Amygdala (tissue), 56 donors: ENCODE measurements at regions not wholly inside any gene's neighbourhood (a gene's known extent, or its start where the extent isn't known, plus 50 kb on each side); places are given as distances from the start of the nearest gene placed in this dataset.
A peak's percentile ranks its signal among the peaks of the same experiment; 100 is the strongest.

Experiments used
- DNase-seq, 56 donors: peaks; one replicate each; lab custom pipeline; 2025; lab: John Stamatoyannopoulos, UW

DNA sequence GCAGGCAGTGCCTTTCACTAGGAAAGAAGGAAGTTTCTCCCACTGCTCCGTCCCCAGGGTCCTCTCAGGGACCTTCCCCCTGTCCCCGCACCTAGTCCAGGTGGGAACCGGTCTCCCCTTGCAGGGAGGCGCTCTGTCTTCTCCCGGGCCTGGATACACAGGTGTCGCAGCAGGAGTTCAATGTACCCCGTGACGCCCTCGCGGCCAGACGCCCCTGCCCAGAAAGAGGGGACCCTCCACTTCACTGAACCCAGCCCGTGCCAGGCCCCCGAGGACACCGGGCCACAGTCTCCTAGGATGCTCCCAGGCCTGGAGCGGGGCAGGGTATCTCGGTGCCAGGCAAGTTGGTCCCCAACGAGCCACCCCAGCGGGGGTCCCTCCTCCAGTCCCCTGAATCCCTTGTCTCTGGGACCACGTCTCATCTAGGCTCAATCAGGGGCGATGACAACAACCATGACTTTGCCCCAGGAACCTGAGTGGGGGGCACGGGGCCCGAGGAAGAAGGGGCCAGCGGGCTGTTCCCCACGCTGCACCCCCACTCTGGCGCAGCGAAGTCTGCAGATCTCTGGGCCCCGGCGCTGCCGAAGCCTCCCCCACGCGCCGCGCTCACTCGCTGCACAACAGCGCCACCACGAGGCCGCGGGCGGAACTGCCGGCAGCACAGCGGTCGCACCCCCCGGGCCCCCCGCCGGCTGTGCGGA is 103.0 kb downstream of the EDN3 start:
- DNase-seq: peak in 41 of 56 donors; percentile 2 to 77 (median 29)

- peak in 1 of 56 donors; percentile 42 for DNase-seq
Measured at GRCh38 chr20:59403962-59404314, 103.5 kb downstream of the EDN3 start.

- no peak for DNase-seq
Measured at GRCh38 chr20:59404749-59405148, 104.3 kb downstream of the EDN3 start.

- DNase-seq: no peak
Measured at GRCh38 chr20:59405226-59406200, 105.1 kb downstream of the EDN3 start.

DNA sequence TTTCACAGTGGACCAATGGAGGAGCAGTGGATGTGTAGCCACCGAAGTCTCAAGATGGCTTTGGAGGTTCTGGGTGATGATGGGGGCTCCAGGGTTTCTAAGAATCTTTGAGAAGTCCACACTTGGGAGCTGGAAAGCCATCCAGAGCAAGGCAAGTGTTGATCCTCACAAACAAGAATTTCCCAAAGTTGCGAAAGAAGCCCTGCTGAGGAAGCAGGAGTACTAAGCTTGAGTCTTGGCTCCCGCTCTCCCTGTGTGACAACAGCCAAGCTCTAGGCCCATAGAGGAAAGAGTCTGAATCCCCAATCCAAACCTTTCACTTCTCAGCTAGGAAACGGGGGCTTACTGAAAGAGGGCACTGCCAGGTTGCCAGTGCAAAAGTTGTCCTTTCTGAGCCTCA is 106.0 kb downstream of the EDN3 start:
- DNase-seq: no peak

DNA sequence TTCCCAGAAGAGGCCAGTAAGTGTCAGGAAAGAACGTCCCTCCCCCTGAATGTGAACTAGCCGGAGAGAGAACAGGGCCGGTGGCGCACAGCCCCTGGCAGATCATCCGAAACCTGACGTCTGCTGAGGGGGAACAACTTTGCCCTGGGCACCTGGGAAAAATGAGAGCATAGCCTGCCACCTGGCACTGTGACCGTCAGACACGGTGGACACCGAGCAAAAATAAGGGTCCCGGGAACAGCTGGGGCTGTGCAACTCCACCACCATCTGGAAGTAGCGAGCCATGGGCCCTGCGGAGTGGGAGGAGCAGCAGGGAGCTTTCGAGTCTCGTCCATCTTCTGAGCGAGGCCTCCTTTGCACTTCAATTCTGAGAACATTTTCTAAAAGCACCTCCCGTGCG is 110.8 kb downstream of the EDN3 start:
- no peak for DNase-seq

GRCh38 chr20:59411589-59411988 is 111.2 kb downstream of the EDN3 start:
- no peak for DNase-seq

GRCh38 chr20:59412181-59412580 is 111.8 kb downstream of the EDN3 start:
- DNase-seq: no peak

GRCh38 chr20:59412875-59413284 is 112.5 kb downstream of the EDN3 start:
- no peak for DNase-seq

GRCh38 chr20:59413326-59413865 is 113.0 kb downstream of the EDN3 start:
- no peak for DNase-seq

DNA sequence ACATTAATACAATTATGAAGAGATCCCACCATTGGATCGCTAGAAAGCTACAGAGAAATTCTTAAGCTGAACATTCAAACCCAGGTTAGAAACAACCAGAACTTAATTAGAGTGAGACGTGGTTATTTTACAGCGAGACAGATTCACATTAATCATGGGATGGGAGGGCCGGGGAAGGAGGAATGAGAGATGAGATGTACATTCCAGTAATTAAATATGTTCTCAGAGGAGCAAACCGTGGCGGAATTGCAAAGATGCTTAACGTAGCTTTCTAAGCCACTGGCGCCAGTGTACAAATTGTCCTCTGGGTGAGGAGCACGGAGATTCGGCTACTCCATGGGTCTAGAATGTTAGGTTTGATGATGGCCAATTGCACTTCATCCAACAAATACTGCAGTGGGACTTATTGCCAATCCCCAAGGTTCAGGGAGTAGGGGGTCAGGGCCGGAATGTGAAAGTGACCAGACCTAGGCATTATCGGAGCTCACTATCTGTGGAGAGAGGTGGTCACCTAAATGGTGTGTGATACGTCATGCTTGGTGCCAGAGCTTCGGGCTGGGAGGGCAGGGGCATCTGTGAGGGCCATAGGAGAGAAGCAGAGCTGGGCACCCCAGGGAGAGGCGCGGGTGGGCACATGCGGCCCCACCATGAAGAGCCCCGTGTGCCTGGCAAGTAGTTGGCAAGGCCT is 114.7 kb downstream of the EDN3 start:
- DNase-seq: no peak

GRCh38 chr20:59416916-59417315 is 116.5 kb downstream of the EDN3 start:
- DNase-seq: no peak

- no peak for DNase-seq
Measured at GRCh38 chr20:59421089-59421488, 120.7 kb downstream of the EDN3 start.

- no peak for DNase-seq
Measured at GRCh38 chr20:59421920-59422637, 121.7 kb downstream of the EDN3 start.

DNA sequence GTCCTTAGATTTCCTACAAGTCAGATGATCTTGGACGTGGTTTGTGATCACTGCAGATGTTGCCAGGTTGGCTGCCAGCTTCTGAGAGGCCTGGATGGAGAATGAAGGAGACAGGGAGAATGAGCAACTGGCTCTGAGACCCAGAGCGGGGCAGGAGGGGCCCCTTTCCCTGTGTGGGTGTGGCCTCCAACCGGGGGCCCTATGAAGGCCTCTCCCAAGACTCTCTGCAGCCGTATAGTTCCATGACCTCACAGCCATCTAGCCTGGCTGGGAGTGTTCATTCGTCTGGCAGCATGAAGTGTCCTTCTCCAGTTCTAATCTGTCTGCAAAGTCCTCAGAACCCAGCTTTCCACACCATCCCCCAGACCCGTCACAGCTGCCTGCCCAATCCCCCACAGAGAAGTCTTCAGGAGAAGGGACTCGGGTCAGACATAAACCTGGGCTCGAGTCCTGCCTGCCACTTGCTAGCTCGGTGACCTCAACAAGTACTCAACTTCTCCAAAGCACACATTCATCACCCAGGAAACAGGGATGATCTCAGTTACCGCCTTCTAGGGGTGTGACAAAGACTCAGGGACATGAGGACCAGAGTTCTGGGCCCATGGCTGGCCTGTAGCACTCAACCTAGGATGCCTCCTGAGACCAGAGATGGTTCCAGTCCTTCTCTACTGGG is 122.6 kb downstream of the EDN3 start:
- DNase-seq: no peak

GRCh38 chr20:59424976-59425375 is 124.6 kb downstream of the EDN3 start:
- DNase-seq: no peak

DNA sequence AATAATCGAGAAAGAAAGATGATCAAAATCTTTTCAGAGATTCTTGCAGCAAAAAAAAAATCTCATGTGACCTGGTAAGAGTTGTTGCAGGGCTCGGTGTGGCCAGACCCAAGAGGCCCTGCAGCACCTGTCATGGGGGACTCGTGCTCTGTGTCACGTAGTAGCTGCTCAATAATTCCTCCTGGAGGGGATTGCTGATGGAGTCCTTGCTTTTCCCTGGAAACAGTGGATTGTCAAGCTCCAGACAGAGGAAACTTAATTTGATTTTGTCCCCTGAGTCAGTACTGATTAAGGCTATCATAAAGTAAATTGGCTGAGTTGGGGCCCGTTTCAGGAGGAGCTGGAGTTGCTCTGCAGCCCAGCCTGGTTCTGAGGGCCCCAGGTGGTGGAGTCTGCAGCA is 125.2 kb downstream of the EDN3 start:
- no peak for DNase-seq

DNA sequence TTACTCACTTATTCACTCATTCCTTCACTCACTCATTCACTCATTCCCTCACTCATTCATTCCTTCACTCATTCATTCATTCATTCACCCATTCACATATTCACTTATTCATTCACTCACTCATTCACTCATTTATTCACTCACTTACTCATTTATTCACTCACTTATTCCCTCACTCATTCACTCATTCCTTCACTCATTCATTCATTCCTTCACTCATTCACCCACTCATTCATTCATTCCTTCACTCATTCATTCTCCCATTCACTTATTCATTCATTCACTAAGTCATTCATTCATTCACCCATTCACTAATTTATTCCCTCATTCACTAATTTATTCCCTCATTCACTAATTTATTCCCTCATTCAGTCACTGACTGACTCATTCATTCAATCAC is 127.6 kb downstream of the EDN3 start:
- no peak for DNase-seq

GRCh38 chr20:59428441-59429205 is 128.2 kb downstream of the EDN3 start:
- no peak for DNase-seq
